OCI-LY1 (cell line): ENCODE measurements at regions not wholly inside any gene's neighbourhood (a gene's known extent, or its start where the extent isn't known, plus 50 kb on each side); places are given as distances from the start of the nearest gene placed in this dataset.

Experiments used
- H2AFZ ChIP-seq: fragments of 200-600 bp; sonication (generic), shearing (Covaris generic); 2 replicates; pipeline ENCODE4 v1.6.0; 2014; ENCODE audit warnings: antibody characterized with exemption, mild to moderate bottlenecking, low read length
- H3F3A ChIP-seq: fragments of 200-600 bp; sonication (generic), shearing (Covaris generic); 2 replicates; pipeline ENCODE4 v1.6.0; 2014; ENCODE audit warnings: mild to moderate bottlenecking, antibody characterized with exemption, low read length, moderate library complexity; ENCODE audit not compliant: insufficient read depth
- H3K27ac ChIP-seq: fragments of 200-600 bp; sonication (generic); 2 replicates; pipeline ENCODE4 v1.5.1; 2014; ENCODE audit warnings: low read length, mixed run types, mild to moderate bottlenecking, low read depth; ENCODE audit not compliant: poor library complexity, severe bottlenecking
- H3K27me3 ChIP-seq: fragments of 200-600 bp; sonication (generic); 2 replicates; pipeline ENCODE4 v1.6.0; 2014; ENCODE audit warnings: antibody characterized with exemption, mild to moderate bottlenecking, low read length, moderate library complexity; ENCODE audit not compliant: insufficient read depth
- H3K36me3 ChIP-seq: fragments of 200-600 bp; sonication (generic); 2 replicates; pipeline ENCODE4 v1.6.1; 2014; ENCODE audit warnings: mild to moderate bottlenecking, antibody characterized with exemption, low read length, moderate library complexity, mixed read lengths; ENCODE audit not compliant: insufficient read depth
- H3K4me1 ChIP-seq: fragments of 200-600 bp; sonication (generic); 2 replicates; pipeline ENCODE4 v1.5.1; 2014; ENCODE audit warnings: mild to moderate bottlenecking, low read length, moderate library complexity; ENCODE audit not compliant: insufficient read depth, severe bottlenecking
- H3K4me2 ChIP-seq: fragments of 200-600 bp; sonication (generic), shearing (Covaris generic); 2 replicates; pipeline ENCODE4 v1.6.1; 2014; ENCODE audit warnings: low read length
- H3K4me3 ChIP-seq: fragments of 200-600 bp; sonication (generic); 2 replicates; pipeline ENCODE4 v1.5.1; 2014; ENCODE audit warnings: low read length, low read depth, mild to moderate bottlenecking, mixed read lengths; ENCODE audit not compliant: poor library complexity, severe bottlenecking
- H3K79me2 ChIP-seq: fragments of 200-600 bp; shearing (Covaris generic); 2 replicates; pipeline ENCODE4 v1.6.1; 2016; ENCODE audit warnings: mixed run types, low read length, mixed read lengths; ENCODE audit not compliant: insufficient read depth
- H3K9ac ChIP-seq: fragments of 200-600 bp; sonication (generic), shearing (Covaris generic); 2 replicates; pipeline ENCODE4 v1.6.1; 2014; ENCODE audit warnings: mild to moderate bottlenecking, low read length, mixed read lengths
- H3K9me2 ChIP-seq: fragments of 200-600 bp; sonication (generic), shearing (Covaris generic); 2 replicates; pipeline ENCODE4 v1.6.1; 2014; ENCODE audit warnings: low read depth, mild to moderate bottlenecking, low read length, mixed read lengths
- H3K9me3 ChIP-seq: fragments of 200-600 bp; shearing (Covaris generic); 2 replicates; pipeline ENCODE4 v1.6.1; 2014; ENCODE audit warnings: low read length, mixed read lengths
- H4K20me1 ChIP-seq: fragments of 200-600 bp; sonication (generic), shearing (Covaris generic); 2 replicates; pipeline ENCODE4 v1.6.0; 2016; ENCODE audit warnings: mild to moderate bottlenecking, low read length; ENCODE audit not compliant: insufficient read depth
- CTCF ChIP-seq: fragments of 200-600 bp; sonication (generic), shearing (Covaris generic); IDR thresholded peaks from 2 replicates; pipeline ENCODE4 v1.5.1; 2017; ENCODE audit warnings: mild to moderate bottlenecking, antibody characterized with exemption, low read length, moderate library complexity, mixed read lengths
- EZH2 ChIP-seq: fragments of 200-600 bp; sonication (generic), shearing (Covaris generic); IDR thresholded peaks from 2 replicates; pipeline ENCODE4 v1.8.0; 2017; ENCODE audit warnings: borderline replicate concordance, mixed run types, mild to moderate bottlenecking, antibody characterized with exemption, low read length, moderate library complexity, mixed read lengths

GRCh38 chr19:29287061-29287460 is 74.1 kb upstream of the UQCRFS1 start:
- Histone ChIP-seq H3K79me2 (no peaks in the 10 kb centered on the region), H3K4me2 (no peak overlapping the region), H3K9me3 (no peaks in the 10 kb centered on the region; the same call in 1 of the 2 replicates), H4K20me1 (no peaks in the 10 kb centered on the region), H3F3A (no peaks in the 10 kb centered on the region), H3K9me2 (no peaks in the 10 kb centered on the region), H3K4me1 (no peaks in the 10 kb centered on the region), H3K27ac (no peak overlapping the region), H3K27me3 (no peaks in the 10 kb centered on the region), H3K9ac (no peak overlapping the region), H3K4me3 (no peak overlapping the region), H3K36me3 (no peaks in the 10 kb centered on the region), H2AFZ (no peak overlapping the region)
- no peak for TF ChIP-seq CTCF
- TF ChIP-seq EZH2, result no peak

- Histone ChIP-seq H3K36me3 (no peaks in the 10 kb centered on the region), H2AFZ (no peak overlapping the region), H3K4me3 (no peak overlapping the region), H3F3A (no peaks in the 10 kb centered on the region), H3K27me3 (no peaks in the 10 kb centered on the region), H3K9me3 (no peaks in the 10 kb centered on the region; the same call in 1 of the 2 replicates), H3K79me2 (no peaks in the 10 kb centered on the region), H3K9ac (no peak overlapping the region), H3K4me1 (no peaks in the 10 kb centered on the region), H3K9me2 (no peaks in the 10 kb centered on the region), H4K20me1 (no peaks in the 10 kb centered on the region), H3K4me2 (no peak overlapping the region), H3K27ac (no peak overlapping the region)
- TF ChIP-seq CTCF, result no peak
- no peak for TF ChIP-seq EZH2
Observed at GRCh38 chr19:29288256-29288655, 75.3 kb upstream of the UQCRFS1 start.

GRCh38 chr19:29289020-29289419 is 76.1 kb upstream of the UQCRFS1 start:
- Histone ChIP-seq H3K4me1 (no peaks in the 10 kb centered on the region), H4K20me1 (no peaks in the 10 kb centered on the region), H3K4me2 (no peak overlapping the region), H3K27me3 (no peaks in the 10 kb centered on the region), H3K4me3 (no peak overlapping the region), H2AFZ (no peak overlapping the region), H3F3A (no peaks in the 10 kb centered on the region), H3K79me2 (no peaks in the 10 kb centered on the region), H3K27ac (no peak overlapping the region), H3K9me2 (no peaks in the 10 kb centered on the region), H3K9ac (no peak overlapping the region), H3K36me3 (no peaks in the 10 kb centered on the region), H3K9me3 (no peaks in the 10 kb centered on the region; the same call in 1 of the 2 replicates)
- no peak for TF ChIP-seq CTCF
- no peak for TF ChIP-seq EZH2
